K562 (cell line): ENCODE measurements at regions not wholly inside any gene's neighbourhood (a gene's known extent, or its start where the extent isn't known, plus 50 kb on each side); places are given as distances from the start of the nearest gene placed in this dataset.

ENCODE experiments used
- HDAC3 ChIP-seq: fragments of 450-650 bp; IDR thresholded peaks from 2 replicates; pipeline ENCODE4 v1.6.1; 2018; ENCODE audit warnings: borderline replicate concordance, mild to moderate bottlenecking, moderate library complexity; ENCODE audit not compliant: partially characterized antibody
- SAFB2 ChIP-seq: fragments of 200-400 bp; formaldehyde crosslinking; IDR thresholded peaks from 2 replicates; pipeline ENCODE4 v1.6.1; 2018; ENCODE audit warnings: borderline replicate concordance, low read length, low read depth, moderate library complexity; ENCODE audit not compliant: severe bottlenecking

DNA sequence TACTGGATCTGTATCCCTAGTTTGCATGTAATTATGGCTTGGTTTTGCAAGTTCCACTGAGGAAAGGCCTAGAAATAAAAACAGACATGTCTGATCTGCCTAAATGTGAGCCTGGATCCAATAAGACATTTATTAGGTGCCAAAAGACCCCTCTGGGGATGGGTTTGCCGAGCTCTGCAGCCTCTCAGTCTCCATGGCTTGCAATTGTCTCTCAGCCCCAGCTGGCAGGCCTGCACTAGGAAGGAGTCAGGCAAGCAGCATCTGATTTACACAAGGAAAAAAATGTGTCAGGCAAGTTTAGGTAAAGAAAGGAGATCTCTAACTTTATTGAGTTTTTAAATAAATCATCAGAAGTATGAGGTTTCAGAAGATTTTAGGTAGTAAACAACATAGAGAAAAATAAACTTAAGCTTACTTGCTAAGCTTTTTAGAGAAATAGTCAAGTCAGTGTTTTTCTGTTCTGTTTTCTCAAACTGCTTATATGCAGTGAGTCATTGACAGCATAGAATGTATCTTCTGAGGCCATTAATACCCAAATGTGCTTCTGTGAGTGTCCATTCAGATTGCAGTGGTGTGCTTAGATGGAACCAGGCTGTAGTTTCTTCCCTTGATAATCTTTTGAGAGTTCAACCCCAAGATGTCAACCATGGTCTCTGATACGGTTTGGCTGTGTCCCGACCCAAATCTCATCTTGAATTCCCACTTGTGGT lies 121.0 kb downstream of the FHL5 start:
- TF ChIP-seq HDAC3: no peak
- TF ChIP-seq SAFB2: no peak
